ENCODE measurements at regions not wholly inside any gene's neighbourhood (a gene's known extent, or its start where the extent isn't known, plus 50 kb on each side); places are given as distances from the start of the nearest gene placed in this dataset.

- H3K4me2 ChIP-seq (ENCODE audit: control insufficient read depth, extremely low read depth, insufficient read depth, low read depth, low read length) = no peak overlapping the region
- H3K27ac ChIP-seq (ENCODE audit: control insufficient read depth, insufficient read depth, low read length) = no peak overlapping the region
- H3K4me1 ChIP-seq (ENCODE audit: control insufficient read depth, extremely low read depth, insufficient read depth, low read length) = no peaks in the 10 kb centered on the region
- no peak overlapping the region for H3K9ac ChIP-seq (ENCODE audit: control insufficient read depth, extremely low read depth, insufficient read depth, low read length)
- H3K36me3 ChIP-seq (ENCODE audit: control insufficient read depth in 2 of 2, extremely low read depth in 1 of 2, insufficient read depth in 2 of 2, low read length in 2 of 2) = no peaks in the 10 kb centered on the region
- H3K27me3 ChIP-seq (ENCODE audit: control insufficient read depth, extremely low read depth, insufficient read depth, low read length) = no peaks in the 10 kb centered on the region
- no peak for TF ChIP-seq EZH2 (IDR thresholded peaks at IDR 0.05; ENCODE audit: low read length)
- TF ChIP-seq CTCF (optimal IDR thresholded peaks at IDR 0.05 in 1 of 3, IDR thresholded peaks at IDR 0.05 in 1 of 3, conservative IDR thresholded peaks at IDR 0.05 in 1 of 3; ENCODE audit: extremely low read depth in 1 of 3, insufficient read depth in 2 of 3, low read length in 3 of 3) = no peak
- no peaks in the 10 kb centered on the region for H3K9me1 ChIP-seq (ENCODE audit: control insufficient read depth, extremely low read depth, insufficient read depth, low read length)
- no peaks in the 10 kb centered on the region for H3K79me2 ChIP-seq (ENCODE audit: control insufficient read depth, insufficient read depth, low read length)
- H2AFZ ChIP-seq (ENCODE audit: control insufficient read depth, low read length) = no peak overlapping the region
- dilution Hi-C loops (cut with MboI; ENCODE audit: extremely low pct_ligation_motif_present, low sequenced_read_pairs) = no loop called here
- DNase-seq (ENCODE audit: low read depth, low spot score) (no peak), FAIRE-seq (no peak)
- H3K4me3 ChIP-seq (ENCODE audit: control insufficient read depth in 2 of 3, extremely low read depth in 1 of 3, insufficient read depth in 2 of 3, low read depth in 1 of 3, low read length in 3 of 3) = no peak overlapping the region
- peaks cover 6% of the 10 kb centered on the region for H3K9me3 ChIP-seq (ENCODE audit: control insufficient read depth, low read depth, low read length)
- H4K20me1 ChIP-seq (ENCODE audit: control insufficient read depth, extremely low read depth, insufficient read depth, low read length) = no peaks in the 10 kb centered on the region
These were observed 738.3 kb upstream of the EEF2KMT start for GRCh38 chr16:5835876-5836275.

GRCh38 chr16:5826332-5826731 is 728.7 kb upstream of the EEF2KMT start:
- H4K20me1 ChIP-seq (ENCODE audit: control insufficient read depth, extremely low read depth, insufficient read depth, low read length) = no peaks in the 10 kb centered on the region
- H3K36me3 ChIP-seq (ENCODE audit: control insufficient read depth in 2 of 2, extremely low read depth in 1 of 2, insufficient read depth in 2 of 2, low read length in 2 of 2) = no peaks in the 10 kb centered on the region
- H3K9ac ChIP-seq (ENCODE audit: control insufficient read depth, extremely low read depth, insufficient read depth, low read length) = no peak overlapping the region
- H3K4me2 ChIP-seq (ENCODE audit: control insufficient read depth, extremely low read depth, insufficient read depth, low read depth, low read length) = no peak overlapping the region
- H3K9me1 ChIP-seq (ENCODE audit: control insufficient read depth, extremely low read depth, insufficient read depth, low read length) = no peaks in the 10 kb centered on the region
- TF ChIP-seq CTCF (optimal IDR thresholded peaks at IDR 0.05 in 1 of 3, IDR thresholded peaks at IDR 0.05 in 1 of 3, conservative IDR thresholded peaks at IDR 0.05 in 1 of 3; ENCODE audit: extremely low read depth in 1 of 3, insufficient read depth in 2 of 3, low read length in 3 of 3) (no peak), EZH2 (IDR thresholded peaks at IDR 0.05; ENCODE audit: low read length) (no peak)
- H3K4me3 ChIP-seq (ENCODE audit: control insufficient read depth in 2 of 3, extremely low read depth in 1 of 3, insufficient read depth in 2 of 3, low read depth in 1 of 3, low read length in 3 of 3) = no peak overlapping the region
- dilution Hi-C loops (cut with MboI; ENCODE audit: extremely low pct_ligation_motif_present, low sequenced_read_pairs) = no loop called here
- FAIRE-seq = no peak
- H3K27me3 ChIP-seq (ENCODE audit: control insufficient read depth, extremely low read depth, insufficient read depth, low read length) = no peaks in the 10 kb centered on the region
- no peak for DNase-seq (ENCODE audit: low read depth, low spot score)
- no peak overlapping the region for H2AFZ ChIP-seq (ENCODE audit: control insufficient read depth, low read length)
- H3K79me2 ChIP-seq (ENCODE audit: control insufficient read depth, insufficient read depth, low read length) = no peaks in the 10 kb centered on the region
- H3K9me3 ChIP-seq (ENCODE audit: control insufficient read depth, low read depth, low read length) = peaks cover 11% of the 10 kb centered on the region
- H3K4me1 ChIP-seq (ENCODE audit: control insufficient read depth, extremely low read depth, insufficient read depth, low read length) = no peaks in the 10 kb centered on the region
- no peak overlapping the region for H3K27ac ChIP-seq (ENCODE audit: control insufficient read depth, insufficient read depth, low read length)

All from keratinocyte (primary cell).